DMS 273 (cell line): ENCODE measurements at regions not wholly inside any gene's neighbourhood (a gene's known extent, or its start where the extent isn't known, plus 50 kb on each side); places are given as distances from the start of the nearest gene placed in this dataset.
"Not testable (repeated sequence)": the region's sequence is repeated elsewhere in the genome, so short reads cannot be mapped to it uniquely, and the experiment has no call there.

Experiments
- DNase-seq: peaks from one replicate; lab custom pipeline; 2025; ENCODE audit not compliant: unreplicated experiment; lab: John Stamatoyannopoulos, UW

DNA sequence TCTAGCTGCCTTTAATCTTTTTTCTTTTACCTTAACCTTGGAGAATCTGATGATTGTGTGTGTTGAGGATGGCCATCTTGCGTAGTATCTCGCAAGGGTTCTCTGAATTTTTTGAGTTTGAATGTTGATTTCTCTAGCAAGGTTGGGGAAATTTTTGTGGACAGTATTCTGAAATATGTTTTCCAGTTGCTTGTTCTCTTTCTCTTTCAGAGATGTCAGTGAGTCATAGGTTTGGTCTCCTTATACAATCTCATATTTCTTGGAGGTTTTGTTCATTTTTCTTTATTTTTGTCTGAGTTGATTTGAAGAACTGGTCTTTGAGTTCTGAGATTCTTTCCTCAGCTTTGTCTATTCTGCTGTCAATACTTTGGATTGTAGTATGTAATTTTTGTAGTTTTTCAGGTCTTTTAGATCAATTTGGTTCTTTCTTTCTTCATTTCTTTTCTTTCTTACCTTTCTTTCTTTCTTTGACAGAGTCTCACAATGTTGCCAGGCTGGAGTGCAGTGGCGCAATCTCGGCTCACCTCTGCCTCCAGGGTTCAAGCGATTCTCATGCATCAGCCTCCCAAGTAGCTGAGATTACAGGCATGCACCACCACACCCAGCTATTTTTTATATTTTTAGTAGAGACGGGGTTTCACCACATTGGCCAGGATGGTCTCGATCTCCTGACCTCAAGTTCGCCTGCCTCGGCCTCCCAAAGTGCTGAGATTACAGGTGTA lies 366.4 kb upstream of the RASGRP1 start:
- DNase-seq, result no peak

DNA sequence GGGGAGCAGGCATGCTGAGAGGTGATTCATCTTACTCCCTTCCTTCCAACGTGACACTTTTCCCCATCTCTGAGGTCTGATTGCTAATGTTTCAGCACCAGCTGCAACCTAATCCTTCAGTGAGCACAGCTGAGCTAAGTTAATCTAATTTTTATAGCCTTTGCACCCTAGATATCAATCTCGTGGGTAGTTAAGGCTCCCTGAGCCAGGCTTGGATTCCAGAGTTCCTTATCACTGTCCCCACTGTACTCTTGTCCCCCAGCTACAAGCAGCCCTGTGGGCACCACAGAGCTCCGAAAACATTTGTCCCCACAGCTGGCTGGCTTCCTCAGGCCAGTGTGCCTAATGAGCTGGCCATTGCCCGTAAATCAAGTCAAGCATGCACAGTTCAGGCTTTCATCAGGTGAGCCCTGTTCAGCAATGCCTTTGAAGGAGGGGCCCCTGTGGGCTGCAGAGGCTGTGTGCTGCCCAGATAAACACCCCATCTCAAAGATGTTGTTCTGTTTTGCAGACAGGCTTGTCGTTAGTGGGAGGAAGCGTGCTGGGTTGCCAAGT lies 376.9 kb upstream of the RASGRP1 start:
- peak; percentile 26 for DNase-seq

DNA sequence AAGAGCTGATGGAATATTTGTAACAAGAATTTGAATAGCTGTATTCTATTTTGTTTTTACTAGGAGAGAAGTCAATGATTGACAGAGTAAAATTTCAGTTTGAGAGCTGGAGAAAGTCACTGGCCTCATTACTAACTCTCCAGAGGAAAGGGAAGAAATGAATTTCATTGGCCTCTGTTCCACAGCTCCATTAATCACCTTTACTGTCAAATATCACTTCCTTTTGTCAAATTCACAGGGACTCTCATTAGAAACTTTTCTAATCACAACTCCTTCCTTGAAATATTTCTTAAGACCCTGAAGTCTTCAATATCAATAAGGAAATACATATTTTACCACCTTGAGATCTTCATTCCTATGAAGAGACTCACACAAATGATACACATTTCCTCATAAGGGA lies 379.9 kb upstream of the RASGRP1 start:
- DNase-seq, result no peak

DNA sequence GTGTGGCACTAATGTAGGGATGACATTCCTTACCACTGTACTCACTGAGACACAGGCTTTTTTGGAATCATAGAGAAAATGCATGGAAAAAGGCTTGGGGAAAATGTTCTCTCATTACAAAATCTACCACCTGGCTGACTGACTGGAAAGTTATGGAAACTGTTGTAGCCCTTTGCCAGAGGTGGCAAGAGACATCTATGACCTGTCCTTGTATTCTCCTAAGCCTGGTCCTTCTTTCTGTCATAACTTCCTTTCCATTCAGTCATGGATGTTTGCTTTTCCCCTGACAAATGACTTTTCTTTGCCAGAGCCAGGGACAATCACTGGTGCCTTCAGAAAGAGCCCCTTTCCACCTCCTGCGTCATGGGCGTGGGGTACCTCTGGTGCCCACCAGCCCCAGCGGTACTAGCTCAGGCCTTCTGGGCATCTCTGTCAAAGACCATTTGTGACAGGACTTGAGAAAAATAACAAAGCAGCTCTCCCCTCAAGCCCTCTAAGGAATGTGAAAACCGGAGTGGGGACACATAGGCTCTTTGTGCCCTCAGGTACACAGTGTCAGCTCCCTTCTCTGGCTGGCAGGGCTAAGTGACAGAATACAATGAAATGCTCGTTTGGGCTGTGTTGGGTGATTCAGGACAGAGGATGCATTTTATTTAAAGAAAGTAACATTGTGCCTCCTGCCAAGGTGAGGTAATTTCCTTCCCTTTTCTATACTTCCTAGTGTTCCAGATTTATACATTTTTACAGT lies 381.1 kb upstream of the RASGRP1 start:
- no peak for DNase-seq

DNA sequence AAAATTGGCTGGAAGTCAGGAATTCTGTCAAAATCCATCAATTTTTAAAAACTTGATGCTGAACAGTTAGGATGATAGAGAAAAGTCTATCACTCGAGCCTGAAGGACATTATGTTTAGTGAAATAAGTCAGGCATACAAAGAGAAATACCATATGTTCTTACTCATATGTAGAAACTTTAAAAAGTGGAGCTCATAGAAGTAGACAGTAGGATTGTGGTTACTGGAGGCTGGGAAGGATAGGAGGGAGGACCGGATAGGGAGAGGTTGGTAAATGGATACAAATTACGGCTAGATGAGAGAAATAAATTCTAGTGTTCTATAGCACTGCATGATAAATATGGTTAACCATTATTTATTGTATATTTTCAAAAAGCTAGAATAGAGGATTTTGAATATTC lies 389.5 kb upstream of the RASGRP1 start:
- no peak for DNase-seq

DNA sequence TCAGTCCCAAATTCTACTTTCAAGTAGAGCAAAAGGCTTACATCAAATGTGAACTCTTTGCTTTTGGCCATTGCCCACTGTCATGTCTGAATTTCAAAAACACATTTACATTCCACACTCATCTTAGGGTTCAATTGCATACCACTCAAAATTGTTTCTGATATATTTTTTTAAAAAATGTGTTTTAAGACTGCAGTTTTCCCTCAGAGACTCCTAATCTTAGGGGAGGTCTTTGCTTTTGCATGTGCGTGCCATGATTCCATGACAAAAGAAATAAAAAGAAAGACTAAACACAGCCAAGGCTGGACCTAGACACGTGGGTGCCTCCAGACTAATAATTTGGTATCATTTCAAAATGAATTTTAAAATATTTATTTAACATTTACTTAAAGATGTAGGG lies 396.8 kb upstream of the RASGRP1 start:
- no peak for DNase-seq

DNA sequence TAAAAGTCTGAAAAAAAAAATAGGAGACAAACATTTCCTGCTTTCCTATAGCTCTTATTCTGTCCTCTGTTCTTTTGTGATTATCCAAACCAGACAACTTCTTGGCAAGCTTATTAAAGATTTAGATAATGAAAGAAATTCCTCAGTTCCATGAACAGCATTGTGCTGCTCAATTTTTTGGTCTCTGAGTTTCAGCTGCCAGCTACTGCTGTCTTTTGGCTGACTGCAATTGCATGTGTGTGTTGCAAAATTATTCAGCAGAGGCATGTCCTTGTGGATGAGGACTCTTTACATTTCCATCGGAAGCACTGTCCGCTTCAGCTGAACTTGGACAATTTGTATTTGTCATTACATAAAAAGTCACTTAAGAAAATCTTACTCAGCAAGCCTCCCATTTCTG lies 397.3 kb upstream of the RASGRP1 start:
- DNase-seq, result no peak

DNA sequence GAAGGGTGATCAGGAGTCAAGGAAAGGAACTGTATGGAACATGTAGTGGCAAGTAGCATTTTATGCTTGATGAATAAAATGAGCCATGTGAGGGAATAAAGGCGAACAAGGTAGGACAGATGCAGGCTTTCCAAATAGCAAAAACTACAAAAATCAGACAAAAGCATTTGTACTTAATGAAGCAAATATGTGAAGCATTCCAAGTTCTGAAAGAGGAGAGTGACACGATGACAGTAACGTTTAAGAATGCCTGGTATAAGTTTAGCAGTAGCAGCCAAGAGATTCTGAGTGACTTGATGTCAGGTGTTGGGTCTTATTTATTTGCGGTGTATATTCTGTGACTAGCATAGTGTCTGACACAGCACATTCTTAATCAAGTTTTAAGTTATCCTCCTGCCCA lies 408.2 kb upstream of the RASGRP1 start:
- no peak for DNase-seq

DNA sequence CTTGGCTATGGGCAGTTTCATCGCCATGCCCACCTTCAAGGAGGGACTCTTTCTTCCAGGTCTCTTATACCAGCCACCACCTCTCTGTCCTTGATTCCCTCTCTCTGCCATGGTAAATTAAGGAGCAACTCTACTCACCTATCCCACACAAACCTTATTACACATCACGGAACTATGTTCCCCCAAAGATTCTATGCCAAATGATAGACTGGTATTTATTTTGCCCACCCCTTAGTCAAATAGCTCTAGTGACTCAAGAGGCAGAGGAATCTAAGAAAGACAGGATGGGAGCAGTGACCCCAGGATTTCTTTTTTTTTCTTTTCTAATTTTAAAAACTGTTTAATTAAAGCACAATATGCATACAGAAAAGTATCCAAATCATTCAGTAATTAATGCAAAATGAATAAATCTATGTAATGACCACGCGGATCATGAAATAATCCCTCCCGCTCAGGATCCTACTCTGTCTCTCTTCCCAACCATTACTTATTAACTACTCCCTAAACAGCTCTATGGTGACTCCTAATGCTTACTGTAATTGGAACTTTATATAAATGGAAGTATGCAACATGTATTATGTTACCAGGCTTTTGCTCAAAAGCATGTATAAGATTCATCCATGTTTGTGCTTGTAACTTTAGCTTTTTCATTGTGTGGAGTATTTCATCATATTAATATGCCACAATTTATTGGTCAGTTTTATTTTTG lies 410.8 kb upstream of the RASGRP1 start:
- no peak for DNase-seq

DNA sequence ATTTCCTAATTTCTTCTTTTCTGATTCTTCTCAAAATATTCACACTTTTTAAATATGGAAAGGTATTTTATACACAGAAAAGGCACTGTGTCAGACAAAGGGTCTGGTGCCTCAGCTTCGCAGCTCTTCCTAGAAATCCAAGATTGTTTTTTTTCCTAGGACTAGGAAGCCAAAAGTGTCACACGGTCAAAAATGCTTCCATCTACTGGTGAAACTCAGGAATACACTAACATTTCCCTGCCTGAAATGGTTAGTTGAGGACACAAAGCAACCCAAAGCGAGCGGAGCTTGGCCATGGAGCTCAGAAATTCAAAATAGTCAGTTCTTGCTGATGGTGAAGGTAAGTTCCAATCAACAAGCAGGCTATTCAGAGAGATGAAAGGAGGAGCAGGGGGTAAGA lies 426.5 kb upstream of the RASGRP1 start:
- DNase-seq, result peak; percentile 51

DNA sequence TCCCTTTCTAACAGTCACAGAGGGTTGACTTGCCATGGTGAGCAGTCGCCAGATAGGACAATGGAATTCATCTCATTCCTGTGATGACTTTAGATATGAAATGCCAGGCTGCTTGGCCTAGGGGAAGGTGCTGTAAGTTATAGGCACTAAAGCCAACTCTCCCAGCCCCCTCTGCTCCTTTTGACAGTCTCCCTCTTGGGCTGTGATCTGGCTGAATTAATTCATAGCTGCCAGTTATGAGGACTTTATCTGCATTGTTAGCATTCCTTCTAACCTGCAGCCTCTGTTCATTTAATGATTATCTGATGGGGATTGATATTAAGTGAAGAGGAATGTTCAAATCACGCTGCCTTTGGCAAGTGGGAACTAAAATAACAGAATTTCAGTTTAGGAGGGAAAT lies 427.1 kb upstream of the RASGRP1 start:
- DNase-seq, result no peak

DNA sequence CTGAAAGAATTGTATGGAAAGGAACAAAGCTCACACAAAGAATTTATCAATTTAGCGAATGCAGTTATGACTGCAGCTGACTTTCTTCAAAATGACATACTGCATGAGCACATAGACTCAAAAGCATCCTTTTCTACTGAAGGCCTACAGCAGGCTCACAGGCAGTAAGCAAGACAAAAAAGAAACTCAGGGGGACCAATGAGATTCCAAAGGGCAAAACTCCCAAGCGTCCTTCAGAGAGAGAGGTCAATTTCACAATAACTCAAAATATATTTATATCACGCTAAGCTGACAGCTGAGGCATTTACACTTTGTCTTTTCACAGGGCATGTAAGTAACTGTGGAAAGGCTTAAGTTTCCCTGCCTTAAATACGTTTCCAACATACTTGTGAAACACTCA lies 427.9 kb upstream of the RASGRP1 start:
- DNase-seq, result no peak

DNA sequence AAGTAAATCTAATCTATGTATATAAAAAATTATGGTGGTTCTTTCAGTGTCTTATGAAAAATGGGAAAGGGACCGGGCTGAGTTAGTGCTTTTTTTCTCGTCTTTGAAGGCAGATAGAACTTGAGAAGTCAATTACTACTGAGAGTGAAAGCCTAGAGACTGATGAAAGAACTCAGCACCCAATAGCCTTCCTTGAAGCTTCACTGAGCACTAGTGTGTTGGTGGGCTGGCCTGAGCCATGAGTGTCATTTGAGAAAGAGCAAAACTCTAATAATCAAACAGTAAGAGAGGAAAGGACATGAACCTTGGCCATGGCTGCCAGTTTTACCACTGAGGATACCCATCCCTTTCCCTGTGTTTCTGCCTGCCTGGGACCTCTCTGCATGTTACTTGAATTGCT lies 428.3 kb upstream of the RASGRP1 start:
- no peak for DNase-seq

DNA sequence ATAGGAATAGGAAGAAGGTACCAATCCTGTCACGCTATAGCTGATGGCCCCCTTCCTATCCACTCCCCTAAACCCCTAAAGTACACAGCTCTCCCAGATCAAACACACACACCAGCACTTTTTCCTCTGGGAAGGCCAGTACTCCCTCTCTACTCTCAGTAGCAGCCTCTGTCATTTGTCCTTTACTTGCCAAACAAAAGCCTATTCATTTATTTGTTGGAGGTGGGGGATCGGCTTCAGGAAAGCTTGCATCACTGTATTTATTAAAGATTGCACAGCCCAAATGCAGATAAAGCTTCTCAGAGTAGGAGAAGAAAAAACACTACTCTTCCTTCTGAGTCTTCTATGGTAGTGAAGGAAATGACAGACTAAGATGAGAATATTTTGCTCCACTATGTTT lies 429.7 kb upstream of the RASGRP1 start:
- DNase-seq, result no peak

DNA sequence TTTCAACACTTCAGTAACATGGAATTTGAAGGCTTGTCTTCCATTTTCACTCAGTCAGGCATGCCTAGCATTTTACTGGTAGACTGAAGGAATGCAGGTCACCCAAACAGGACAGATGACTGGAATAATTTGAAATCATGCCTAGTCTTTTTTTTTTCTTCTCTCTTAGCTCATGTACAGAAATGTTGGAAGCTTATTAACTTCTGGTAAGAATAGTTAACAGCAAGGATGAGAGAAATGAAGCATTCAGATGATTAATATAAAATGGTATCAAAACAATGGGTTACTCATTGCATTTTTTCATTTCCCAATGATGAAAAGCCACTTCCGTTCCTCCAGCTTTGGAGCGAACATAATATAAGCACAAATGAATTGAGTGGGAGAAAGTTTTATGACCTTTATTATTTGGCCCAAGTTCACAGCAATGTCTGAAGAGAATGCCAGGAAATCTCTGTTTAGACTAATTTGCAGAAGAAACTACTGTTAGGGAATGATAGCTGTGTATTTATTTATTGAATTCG lies 431.6 kb upstream of the RASGRP1 start:
- DNase-seq, result no peak

DNA sequence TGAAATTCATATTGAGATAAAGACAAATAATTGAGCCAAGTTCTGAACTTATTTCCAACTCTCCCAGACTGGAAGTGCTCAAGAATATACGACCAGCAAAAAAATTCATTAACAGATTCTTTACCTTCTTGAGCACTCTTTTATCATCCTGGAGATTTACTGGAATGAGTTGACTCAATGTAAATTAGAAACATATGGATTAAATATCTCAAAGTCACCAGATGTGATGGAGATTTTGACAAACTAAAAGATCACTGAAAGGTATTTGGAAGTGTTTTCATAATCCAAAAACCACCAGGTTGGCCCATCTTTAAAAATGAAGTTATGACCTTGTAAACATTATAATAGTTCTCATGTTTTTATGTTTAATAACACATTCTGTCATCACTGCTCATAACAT lies 433.2 kb upstream of the RASGRP1 start:
- no peak for DNase-seq

DNA sequence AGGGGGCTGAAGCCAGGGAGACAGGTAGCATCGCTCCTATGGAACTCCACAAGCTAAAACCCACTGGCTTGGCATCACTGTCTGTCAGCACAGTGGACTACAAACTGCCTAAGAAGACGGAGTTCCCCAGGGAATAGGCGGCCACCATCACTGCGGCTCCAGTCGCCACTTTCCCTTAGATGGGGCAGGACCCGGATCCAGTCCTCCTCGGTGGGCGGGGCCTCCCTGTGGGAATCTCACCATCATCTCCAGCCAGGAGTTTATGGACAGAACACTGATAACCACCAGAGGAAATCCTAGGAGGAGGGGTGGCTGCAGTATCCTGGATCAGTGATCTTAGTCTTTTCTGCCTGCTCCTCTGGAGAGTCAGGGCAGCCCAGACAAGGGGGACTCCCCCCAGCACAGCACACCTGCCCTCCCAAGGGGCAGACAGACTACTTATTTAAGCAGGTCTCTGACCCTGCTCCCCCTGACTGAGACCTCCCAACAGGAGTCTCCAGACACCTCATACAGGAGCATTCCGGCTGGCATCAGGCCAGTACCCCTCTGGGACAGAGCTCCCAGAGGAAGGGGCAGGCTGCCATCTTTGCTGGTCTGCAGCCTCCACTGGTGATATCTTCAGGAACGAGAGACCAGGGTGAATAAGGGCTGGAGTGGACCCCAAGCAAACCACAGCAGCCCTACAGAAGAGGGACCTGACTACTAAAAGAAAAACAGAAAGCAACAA lies 435.6 kb upstream of the RASGRP1 start:
- no peak for DNase-seq

DNA sequence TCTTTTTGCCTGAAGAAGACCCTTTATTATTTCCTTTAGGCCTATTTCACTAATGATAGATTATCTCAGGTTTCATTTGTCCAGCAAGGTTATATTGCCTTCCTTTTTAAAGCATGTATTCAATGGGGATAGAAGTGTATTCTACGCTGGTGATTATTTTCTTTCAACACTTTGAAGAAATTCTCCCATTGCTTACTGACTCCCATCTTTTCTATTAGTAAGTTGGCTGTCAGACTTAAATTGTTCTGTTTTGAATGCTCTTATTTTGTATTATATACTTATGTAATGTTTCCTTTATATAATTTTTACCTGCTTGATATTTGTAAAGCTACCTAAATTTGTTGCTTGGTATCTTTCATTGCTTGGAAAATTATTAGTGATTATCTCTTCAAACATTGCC lies 445.1 kb upstream of the RASGRP1 start:
- DNase-seq, result no peak

DNA sequence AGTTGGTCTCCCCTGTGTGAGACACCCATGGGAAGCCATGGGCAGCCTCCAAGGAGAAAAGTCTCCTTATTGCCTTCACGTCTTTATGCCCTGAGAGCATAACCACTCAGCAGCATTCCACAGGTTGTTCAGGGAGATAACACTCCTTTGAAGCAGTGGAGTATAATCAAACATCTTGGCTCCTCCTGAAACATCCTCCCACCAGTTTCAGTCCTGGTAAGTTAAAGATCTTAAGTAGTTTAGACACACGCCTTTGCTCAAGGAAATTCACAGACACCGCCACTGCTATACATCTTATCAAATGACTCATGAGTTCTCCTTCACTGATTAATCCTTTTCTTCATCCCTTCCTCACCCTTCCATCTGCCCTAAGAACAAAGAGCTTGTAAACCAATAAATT lies 446.5 kb upstream of the RASGRP1 start:
- DNase-seq, result not testable (repeated sequence)

DNA sequence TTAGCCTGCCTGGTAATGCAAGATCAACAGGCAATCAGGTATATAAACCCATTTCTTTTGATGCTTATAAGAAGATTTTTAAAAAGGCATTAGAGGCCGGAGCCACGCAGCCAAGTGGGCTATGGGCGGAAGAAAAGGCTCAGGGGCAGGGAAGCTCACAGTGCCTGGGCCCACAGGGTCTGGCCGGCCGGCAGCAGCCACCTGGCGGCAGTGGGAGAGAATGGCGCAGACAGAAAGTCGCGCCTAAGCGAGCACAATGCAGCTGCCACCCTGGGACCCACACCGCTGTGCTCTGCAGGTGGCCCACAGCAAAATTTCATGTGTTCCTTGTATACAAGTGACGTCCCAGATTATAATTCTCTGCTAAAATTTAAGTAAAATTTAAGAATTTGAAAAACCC lies 448.6 kb upstream of the RASGRP1 start:
- DNase-seq, result no peak

DNA sequence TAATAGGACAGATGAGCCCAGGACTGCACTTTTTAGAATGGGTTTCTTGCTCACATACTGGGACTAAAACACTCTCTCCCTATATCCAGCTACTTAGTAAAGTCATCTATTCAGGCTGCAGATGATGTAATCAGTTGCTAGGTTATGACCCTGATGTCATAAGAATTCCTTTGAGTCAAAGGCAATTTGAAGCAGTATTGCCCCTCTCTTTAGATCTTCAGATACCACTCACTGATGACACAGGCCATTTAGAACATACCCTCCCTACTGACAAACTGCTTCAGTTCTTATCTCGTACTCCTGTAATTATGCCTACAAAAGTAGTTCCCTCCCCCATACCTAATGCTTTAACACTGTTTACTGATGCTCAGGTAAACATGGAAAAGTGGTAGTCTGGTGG lies 450.1 kb upstream of the RASGRP1 start:
- DNase-seq, result no peak
